SK-N-SH treated with all-trans-retinoic acid at 6 μM for 48 hours (cell line): ENCODE measurements at regions not wholly inside any gene's neighbourhood (a gene's known extent, or its start where the extent isn't known, plus 50 kb on each side); places are given as distances from the start of the nearest gene placed in this dataset.

ENCODE experiments used
- ATAC-seq: fragments of 200-7000 bp; cut with Tn5 transposase; 3 replicates; pipeline ENCODE4 v1.9.1; 2020; ENCODE audit warnings: mild to moderate bottlenecking, moderate library complexity
- ARNTL ChIP-seq: fragments of 450-650 bp; formaldehyde crosslinking; IDR thresholded peaks from 2 replicates; pipeline ENCODE4 v1.5.0; 2020; ENCODE audit warnings: low read depth, mild to moderate bottlenecking, moderate library complexity, borderline replicate concordance
- BACH2 ChIP-seq: fragments of 250-450 bp; sonication (Bioruptor Pico); IDR thresholded peaks from 2 replicates; pipeline ENCODE4 v1.9.0; 2021; ENCODE audit warnings: mild to moderate bottlenecking, borderline replicate concordance
- CREB5 ChIP-seq: fragments of 250-450 bp; sonication (Bioruptor Pico); IDR thresholded peaks from 2 replicates; pipeline ENCODE4 v1.5.1; 2020; ENCODE audit warnings: low read depth, mild to moderate bottlenecking, moderate library complexity
- CSDC2 ChIP-seq: fragments of 250-450 bp; sonication (Bioruptor Pico); IDR thresholded peaks from 2 replicates; pipeline ENCODE4 v1.5.0; 2020; ENCODE audit warnings: mild to moderate bottlenecking, moderate library complexity
- CSRNP3 ChIP-seq: fragments of 250-450 bp; sonication (Bioruptor Pico); IDR thresholded peaks from 2 replicates; pipeline ENCODE4 v1.5.1; 2021; ENCODE audit warnings: mild to moderate bottlenecking, moderate library complexity
- ESRRG ChIP-seq: fragments of 250-450 bp; sonication (Bioruptor Pico); IDR thresholded peaks from 2 replicates; pipeline ENCODE4 v1.6.1; 2021; ENCODE audit warnings: mild to moderate bottlenecking
- GLIS3 ChIP-seq: fragments of 250-450 bp; sonication (Bioruptor Pico); IDR thresholded peaks from 2 replicates; pipeline ENCODE4 v1.5.0; 2020; ENCODE audit warnings: mild to moderate bottlenecking, moderate library complexity
- ISL1 ChIP-seq: fragments of 250-450 bp; sonication (Bioruptor Pico); IDR thresholded peaks from 2 replicates; pipeline ENCODE4 v2.1.2; 2022; ENCODE audit warnings: mild to moderate bottlenecking, moderate library complexity
- OSR1 ChIP-seq: fragments of 250-450 bp; sonication (Bioruptor Pico); IDR thresholded peaks from 2 replicates; pipeline ENCODE4 v1.8.0; 2022; ENCODE audit warnings: moderate library complexity, mild to moderate bottlenecking, inconsistent platforms
- PATZ1 ChIP-seq: fragments of 250-450 bp; sonication (Bioruptor Pico); IDR thresholded peaks from 2 replicates; pipeline ENCODE4 v1.8.0; 2020; ENCODE audit warnings: mild to moderate bottlenecking, moderate library complexity, borderline replicate concordance
- POU6F1 ChIP-seq: fragments of 250-450 bp; sonication (Bioruptor Pico); IDR thresholded peaks from 2 replicates; pipeline ENCODE4 v1.8.0; 2021; ENCODE audit warnings: low read depth, mild to moderate bottlenecking, moderate library complexity, borderline replicate concordance
- PPARA ChIP-seq: fragments of 250-450 bp; sonication (Bioruptor Pico); IDR thresholded peaks from 2 replicates; pipeline ENCODE4 v1.5.0; 2020; ENCODE audit warnings: mild to moderate bottlenecking, borderline replicate concordance
- RARB ChIP-seq: fragments of 250-450 bp; sonication (Bioruptor Pico); IDR thresholded peaks from 2 replicates; pipeline ENCODE4 v1.8.0; 2021; ENCODE audit warnings: mild to moderate bottlenecking, moderate library complexity
- SNAI2 ChIP-seq: fragments of 250-450 bp; sonication (Bioruptor Pico); IDR thresholded peaks from 2 replicates; pipeline ENCODE4 v1.5.0; 2020; ENCODE audit warnings: mild to moderate bottlenecking, moderate library complexity
- TCF4 ChIP-seq: fragments of 250-450 bp; sonication (Bioruptor Pico); IDR thresholded peaks from 2 replicates; pipeline ENCODE4 v1.8.0; 2021; ENCODE audit warnings: mild to moderate bottlenecking, moderate library complexity, borderline replicate concordance
- TOX ChIP-seq: fragments of 250-450 bp; sonication (Bioruptor Pico); IDR thresholded peaks from 2 replicates; pipeline ENCODE4 v1.8.0; 2021; ENCODE audit warnings: mild to moderate bottlenecking, moderate library complexity, borderline replicate concordance
- TSHZ2 ChIP-seq: fragments of 250-450 bp; sonication (Bioruptor Pico); IDR thresholded peaks from 2 replicates; pipeline ENCODE4 v1.5.0; 2020; ENCODE audit warnings: mild to moderate bottlenecking, moderate library complexity
- ZC3H10 ChIP-seq: fragments of 250-450 bp; sonication (Bioruptor Pico); IDR thresholded peaks from 2 replicates; pipeline ENCODE4 v1.5.1; 2021; ENCODE audit warnings: mild to moderate bottlenecking, moderate library complexity
- ZFP3 ChIP-seq: fragments of 250-450 bp; sonication (Bioruptor Pico); IDR thresholded peaks from 2 replicates; pipeline ENCODE4 v1.5.0; 2020; ENCODE audit warnings: mild to moderate bottlenecking, moderate library complexity
- ZFP30 ChIP-seq: fragments of 450-650 bp; formaldehyde crosslinking; IDR thresholded peaks from 2 replicates; pipeline ENCODE4 v1.5.0; 2022; ENCODE audit warnings: mild to moderate bottlenecking, moderate library complexity
- ZNF565 ChIP-seq: fragments of 450-650 bp; formaldehyde crosslinking; conservative IDR thresholded peaks from 2 replicates; pipeline ENCODE4 v1.5.0; 2020; ENCODE audit warnings: low read depth, mild to moderate bottlenecking, moderate library complexity
- ZNF8 ChIP-seq: fragments of 450-650 bp; formaldehyde crosslinking; IDR thresholded peaks from 2 replicates; pipeline ENCODE4 v1.5.0; 2020; ENCODE audit warnings: mild to moderate bottlenecking, moderate library complexity

- TF ChIP-seq CSRNP3 (CRISPR knock-in tag): no peak
- TF ChIP-seq CSDC2: no peak
- TF ChIP-seq PATZ1 (CRISPR knock-in tag): no peak
- TF ChIP-seq SNAI2: no peak
- TF ChIP-seq TOX (CRISPR knock-in tag): no peak
- no peak for TF ChIP-seq ISL1
These were observed 694.4 kb upstream of the MARCKS start (continued) for GRCh38 chr6:113162739-113163138.

- ATAC-seq: no peak
- TF ChIP-seq ARNTL (CRISPR knock-in tag): no peak
- TF ChIP-seq BACH2 (CRISPR knock-in tag): no peak
- TF ChIP-seq OSR1 (CRISPR knock-in tag): no peak
- no peak for TF ChIP-seq RARB (CRISPR knock-in tag)
- no peak for TF ChIP-seq POU6F1 (CRISPR knock-in tag)
- no peak for TF ChIP-seq PPARA (CRISPR knock-in tag)
- TF ChIP-seq GLIS3: no peak
- TF ChIP-seq ESRRG: no peak
- no peak for TF ChIP-seq CSDC2
- TF ChIP-seq TOX (CRISPR knock-in tag): no peak
These were observed 689.1 kb upstream of the MARCKS start for GRCh38 chr6:113168057-113168456.

GRCh38 chr6:113169484-113169883, 687.7 kb upstream of the MARCKS start:
- TF ChIP-seq TOX (CRISPR knock-in tag): no peak
- peak; percentile 33; the same call in 1 of the 2 replicates for TF ChIP-seq ISL1
- peak; percentile 70 for ATAC-seq

- ATAC-seq: no peak
- TF ChIP-seq ZFP30 (CRISPR knock-in tag): no peak
- TF ChIP-seq CREB5: no peak
- TF ChIP-seq ZNF565 (CRISPR knock-in tag): no peak
- no peak for TF ChIP-seq CSRNP3 (CRISPR knock-in tag)
- no peak for TF ChIP-seq GLIS3
- TF ChIP-seq OSR1 (CRISPR knock-in tag): no peak
- no peak for TF ChIP-seq ZC3H10 (CRISPR knock-in tag)
- TF ChIP-seq TOX (CRISPR knock-in tag): no peak
- TF ChIP-seq RARB (CRISPR knock-in tag): no peak
- no peak for TF ChIP-seq ESRRG
- no peak for TF ChIP-seq ZNF8 (CRISPR knock-in tag)
- no peak for TF ChIP-seq BACH2 (CRISPR knock-in tag)
- no peak for TF ChIP-seq TCF4 (CRISPR knock-in tag)
- TF ChIP-seq ZFP3 (CRISPR knock-in tag): no peak
- TF ChIP-seq TSHZ2: no peak
- TF ChIP-seq CSDC2: no peak
These were observed 686.7 kb upstream of the MARCKS start for GRCh38 chr6:113170454-113170853.
